ENCODE measurements at regions not wholly inside any gene's neighbourhood (a gene's known extent, or its start where the extent isn't known, plus 50 kb on each side); places are given as distances from the start of the nearest gene placed in this dataset.

DNA sequence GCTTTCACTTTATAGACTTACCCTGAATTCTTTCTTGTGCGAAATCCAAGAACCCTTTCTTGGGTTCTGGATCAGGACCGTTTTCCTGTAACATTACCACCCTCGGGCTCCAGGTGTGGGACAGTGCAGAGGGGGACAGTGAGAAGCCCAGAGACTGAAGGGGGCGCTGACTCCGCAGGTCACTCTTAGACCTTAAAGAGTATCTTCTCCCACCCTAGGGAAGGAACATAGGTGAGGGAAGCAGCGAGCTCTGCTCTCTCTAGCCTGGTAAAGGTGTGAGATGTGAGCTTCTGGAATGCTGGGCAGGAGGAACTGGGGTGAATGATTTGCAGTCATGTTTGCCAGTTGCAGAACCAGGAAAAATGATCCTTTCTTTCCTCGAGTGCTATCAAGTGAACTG is 80.8 kb upstream of the ZNF507 start (continued):
- TF ChIP-seq, protein P1, sequence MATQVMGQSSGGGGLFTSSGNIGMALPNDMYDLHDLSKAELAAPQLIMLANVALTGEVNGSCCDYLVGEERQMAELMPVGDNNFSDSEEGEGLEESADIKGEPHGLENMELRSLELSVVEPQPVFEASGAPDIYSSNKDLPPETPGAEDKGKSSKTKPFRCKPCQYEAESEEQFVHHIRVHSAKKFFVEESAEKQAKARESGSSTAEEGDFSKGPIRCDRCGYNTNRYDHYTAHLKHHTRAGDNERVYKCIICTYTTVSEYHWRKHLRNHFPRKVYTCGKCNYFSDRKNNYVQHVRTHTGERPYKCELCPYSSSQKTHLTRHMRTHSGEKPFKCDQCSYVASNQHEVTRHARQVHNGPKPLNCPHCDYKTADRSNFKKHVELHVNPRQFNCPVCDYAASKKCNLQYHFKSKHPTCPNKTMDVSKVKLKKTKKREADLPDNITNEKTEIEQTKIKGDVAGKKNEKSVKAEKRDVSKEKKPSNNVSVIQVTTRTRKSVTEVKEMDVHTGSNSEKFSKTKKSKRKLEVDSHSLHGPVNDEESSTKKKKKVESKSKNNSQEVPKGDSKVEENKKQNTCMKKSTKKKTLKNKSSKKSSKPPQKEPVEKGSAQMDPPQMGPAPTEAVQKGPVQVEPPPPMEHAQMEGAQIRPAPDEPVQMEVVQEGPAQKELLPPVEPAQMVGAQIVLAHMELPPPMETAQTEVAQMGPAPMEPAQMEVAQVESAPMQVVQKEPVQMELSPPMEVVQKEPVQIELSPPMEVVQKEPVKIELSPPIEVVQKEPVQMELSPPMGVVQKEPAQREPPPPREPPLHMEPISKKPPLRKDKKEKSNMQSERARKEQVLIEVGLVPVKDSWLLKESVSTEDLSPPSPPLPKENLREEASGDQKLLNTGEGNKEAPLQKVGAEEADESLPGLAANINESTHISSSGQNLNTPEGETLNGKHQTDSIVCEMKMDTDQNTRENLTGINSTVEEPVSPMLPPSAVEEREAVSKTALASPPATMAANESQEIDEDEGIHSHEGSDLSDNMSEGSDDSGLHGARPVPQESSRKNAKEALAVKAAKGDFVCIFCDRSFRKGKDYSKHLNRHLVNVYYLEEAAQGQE (IDR thresholded peaks at IDR 0.05) = no peak
- TF ChIP-seq JUND (IDR thresholded peaks at IDR 0.05) (no peak), YY1 (IDR thresholded peaks at IDR 0.05) (no peak), GABPA (IDR thresholded peaks at IDR 0.05 in 1 of 2, conservative IDR thresholded peaks at IDR 0.05 in 1 of 2) (no peak), SP1 (IDR thresholded peaks at IDR 0.05) (no peak)
- TF ChIP-seq, protein P2, sequence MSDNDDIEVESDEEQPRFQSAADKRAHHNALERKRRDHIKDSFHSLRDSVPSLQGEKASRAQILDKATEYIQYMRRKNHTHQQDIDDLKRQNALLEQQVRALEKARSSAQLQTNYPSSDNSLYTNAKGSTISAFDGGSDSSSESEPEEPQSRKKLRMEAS (IDR thresholded peaks at IDR 0.05) = no peak

DNA sequence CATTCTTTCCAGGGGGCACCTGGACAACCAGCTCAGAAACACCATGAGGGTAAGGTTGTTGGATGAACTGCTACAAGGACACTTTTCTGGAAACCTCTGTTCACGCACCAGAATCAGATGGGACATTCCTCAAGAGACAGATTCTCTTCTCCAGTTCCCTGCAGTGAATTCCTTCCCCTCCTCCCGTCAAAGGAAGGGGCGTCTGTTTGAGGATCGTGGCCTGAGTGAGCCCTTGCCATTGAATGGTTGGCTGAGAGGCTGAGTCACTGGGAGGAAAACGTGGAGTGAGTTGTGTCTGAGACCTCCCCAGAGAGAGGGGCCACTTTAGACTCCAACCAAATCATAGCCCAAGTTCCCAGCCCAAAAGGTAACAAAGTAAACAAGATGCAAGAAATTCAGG is 79.4 kb upstream of the ZNF507 start:
- Histone ChIP-seq H3K27me3 (ENCODE audit: control insufficient read depth in 4 of 4, insufficient read depth in 4 of 4, low read length in 3 of 4) (peaks cover 0 to 6% (median 2%) of the 10 kb centered on the region in 4 donors), H3K4me1 (ENCODE audit: control insufficient read depth in 4 of 4, insufficient read depth in 4 of 4, low read length in 3 of 4) (no peaks in the 10 kb centered on the region), H3K27ac (ENCODE audit: low read depth in 1 of 2, low read length in 2 of 2) (no peak overlapping the region), H3K4me3 (ENCODE audit: low read depth in 1 of 3, low read length in 3 of 3) (no peak overlapping the region), H3K36me3 (ENCODE audit: control insufficient read depth in 4 of 4, insufficient read depth in 3 of 4, low read depth in 1 of 4, low read length in 3 of 4) (no peaks in the 10 kb centered on the region), H3K9me3 (ENCODE audit: control insufficient read depth in 4 of 4, low read length in 3 of 4) (no peaks in the 10 kb centered on the region), H3K9ac (ENCODE audit: low read depth in 1 of 2, low read length in 2 of 2) (no peak overlapping the region)
- WGBS = 22% methylated on average over 5 of the region's 5 CpGs
- no peak for DNase-seq (ENCODE audit: low spot score)
- TF ChIP-seq, protein P2 (IDR thresholded peaks at IDR 0.05) = no peak

DNA sequence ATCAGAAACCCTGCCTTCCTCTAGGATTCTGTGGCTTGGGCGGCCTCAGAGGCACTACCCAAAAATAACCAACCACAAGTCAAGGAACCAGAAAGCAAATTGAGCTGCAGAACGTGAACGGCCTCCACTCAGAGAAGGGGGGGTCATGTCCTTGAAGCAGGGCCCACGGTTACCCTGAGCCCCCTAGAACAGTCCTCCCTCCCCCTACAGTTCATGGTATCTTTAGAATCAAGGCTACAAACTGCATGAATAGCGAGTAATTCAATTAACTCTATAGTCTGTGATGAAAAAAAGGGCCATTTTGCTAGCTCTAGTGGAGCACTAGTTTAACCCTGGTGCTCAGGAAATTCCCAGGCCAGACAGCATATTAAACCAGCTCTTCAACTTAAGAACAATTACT is 79.0 kb upstream of the ZNF507 start:
- Histone ChIP-seq H3K27me3 (ENCODE audit: control insufficient read depth in 4 of 4, insufficient read depth in 4 of 4, low read length in 3 of 4) (peaks cover 0 to 6% (median 2%) of the 10 kb centered on the region in 4 donors), H3K4me1 (ENCODE audit: control insufficient read depth in 4 of 4, insufficient read depth in 4 of 4, low read length in 3 of 4) (no peaks in the 10 kb centered on the region), H3K9ac (ENCODE audit: low read depth in 1 of 2, low read length in 2 of 2) (no peak overlapping the region), H3K9me3 (ENCODE audit: control insufficient read depth in 4 of 4, low read length in 3 of 4) (no peaks in the 10 kb centered on the region), H3K27ac (ENCODE audit: low read depth in 1 of 2, low read length in 2 of 2) (no peak overlapping the region), H3K4me3 (ENCODE audit: low read depth in 1 of 3, low read length in 3 of 3) (no peak overlapping the region), H3K36me3 (ENCODE audit: control insufficient read depth in 4 of 4, insufficient read depth in 3 of 4, low read depth in 1 of 4, low read length in 3 of 4) (no peaks in the 10 kb centered on the region)
- TF ChIP-seq GABPA (IDR thresholded peaks at IDR 0.05 in 1 of 2, conservative IDR thresholded peaks at IDR 0.05 in 1 of 2) (no peak), NR2F2 (IDR thresholded peaks at IDR 0.05) (no peak), TAF1 (conservative IDR thresholded peaks at IDR 0.05) (no peak), FOXA2 (IDR thresholded peaks at IDR 0.05) (no peak), SP1 (IDR thresholded peaks at IDR 0.05) (no peak)
- TF ChIP-seq, protein P1 (IDR thresholded peaks at IDR 0.05) = no peak
- 46% methylated on average over 5 of the region's 5 CpGs for WGBS
- DNase-seq (ENCODE audit: low spot score) = no peak
